Caki2 (cell line): ENCODE measurements at regions not wholly inside any gene's neighbourhood (a gene's known extent, or its start where the extent isn't known, plus 50 kb on each side); places are given as distances from the start of the nearest gene placed in this dataset.
A peak's percentile ranks its signal among the peaks of the same experiment; 100 is the strongest.

Source experiments
- DNase-seq: peaks from one replicate; pipeline ENCODE4 v3.0.0-alpha.2; 2015; ENCODE audit warnings: low read depth
- in situ Hi-C: cut with HindIII; loops from 2 replicates; pipeline ENCODE4 v1.10.0; 2016; ENCODE audit warnings: low sequenced_read_pairs, low pct_unique_long_range_greater_than_20kb, mixed read lengths

GRCh38 chr2:215760091-215760490, 253.3 kb downstream of the MREG start:
- in situ Hi-C loops: no loop called here
- no peak for DNase-seq

- no peak for DNase-seq
- in situ Hi-C loops: no loop called here
These were observed 254.7 kb downstream of the MREG start for GRCh38 chr2:215758691-215759090.

DNA sequence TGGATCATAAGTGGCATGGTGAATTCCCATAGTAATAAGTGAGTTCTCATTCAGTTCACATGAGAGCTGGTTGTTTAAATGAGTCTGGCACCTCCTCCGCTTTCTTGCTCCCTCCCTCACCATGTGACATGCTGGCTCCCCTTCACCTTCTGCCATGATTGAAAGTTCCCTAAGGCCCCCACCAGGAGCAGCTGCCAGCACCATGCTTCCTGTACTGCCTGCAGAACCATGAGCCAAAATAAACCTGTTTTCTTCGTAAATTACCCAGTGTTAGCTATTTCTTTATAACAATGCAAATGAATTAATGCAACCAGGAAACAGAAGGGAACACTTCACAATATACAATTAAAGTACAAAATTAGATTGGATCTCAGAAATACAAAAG, 257.0 kb downstream of the MREG start:
- DNase-seq: no peak
- in situ Hi-C loops: no loop called here

GRCh38 chr2:215755641-215756345, 257.6 kb downstream of the MREG start:
- DNase-seq: no peak
- in situ Hi-C loops: no loop called here

GRCh38 chr2:215754546-215754945, 258.8 kb downstream of the MREG start:
- no peak for DNase-seq
- in situ Hi-C loops: no loop called here

DNA sequence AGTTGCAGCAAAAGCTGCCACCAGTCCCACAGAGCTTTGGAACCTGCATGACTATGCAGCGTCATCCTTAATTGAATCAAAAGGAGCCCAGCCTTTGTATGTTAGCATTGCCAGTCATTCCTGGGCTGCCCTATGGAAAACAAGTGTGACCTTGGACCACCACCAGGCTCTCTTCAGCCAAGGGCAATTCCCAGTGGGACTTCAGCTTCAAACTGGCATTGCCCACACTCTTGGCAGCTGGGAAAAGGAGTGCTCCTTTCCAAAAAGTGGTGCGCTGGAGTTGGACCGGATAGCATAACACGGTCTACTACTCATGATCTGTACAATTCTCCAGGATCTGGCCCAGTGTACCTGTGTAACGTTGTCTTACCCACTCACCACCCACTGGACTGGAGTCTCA, 259.5 kb downstream of the MREG start:
- in situ Hi-C loops: no loop called here
- DNase-seq: no peak

GRCh38 chr2:215752991-215753390, 260.4 kb downstream of the MREG start:
- in situ Hi-C loops: no loop called here
- DNase-seq: no peak

DNA sequence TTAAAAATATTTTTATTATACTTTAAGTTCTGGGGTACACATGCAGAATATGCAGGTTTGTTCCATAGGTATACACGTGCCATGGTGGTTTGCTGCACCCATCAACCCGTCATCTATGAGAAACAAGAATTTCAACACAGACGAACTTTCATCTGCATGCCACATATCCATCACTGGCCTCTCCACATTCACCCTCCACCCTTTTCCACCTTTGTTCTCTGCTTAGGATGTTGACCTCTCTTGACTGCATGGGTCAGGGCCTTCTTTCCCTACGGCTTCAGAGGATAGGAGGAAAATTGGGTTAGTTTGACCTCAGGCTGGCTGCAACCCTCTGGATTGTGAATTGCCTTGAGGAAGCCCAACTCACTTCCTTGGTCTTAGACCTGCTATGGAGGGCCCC, 260.9 kb downstream of the MREG start:
- no peak for DNase-seq
- in situ Hi-C loops: no loop called here

GRCh38 chr2:215751911-215752272, 261.5 kb downstream of the MREG start:
- no peak for DNase-seq
- in situ Hi-C loops: no loop called here

DNA sequence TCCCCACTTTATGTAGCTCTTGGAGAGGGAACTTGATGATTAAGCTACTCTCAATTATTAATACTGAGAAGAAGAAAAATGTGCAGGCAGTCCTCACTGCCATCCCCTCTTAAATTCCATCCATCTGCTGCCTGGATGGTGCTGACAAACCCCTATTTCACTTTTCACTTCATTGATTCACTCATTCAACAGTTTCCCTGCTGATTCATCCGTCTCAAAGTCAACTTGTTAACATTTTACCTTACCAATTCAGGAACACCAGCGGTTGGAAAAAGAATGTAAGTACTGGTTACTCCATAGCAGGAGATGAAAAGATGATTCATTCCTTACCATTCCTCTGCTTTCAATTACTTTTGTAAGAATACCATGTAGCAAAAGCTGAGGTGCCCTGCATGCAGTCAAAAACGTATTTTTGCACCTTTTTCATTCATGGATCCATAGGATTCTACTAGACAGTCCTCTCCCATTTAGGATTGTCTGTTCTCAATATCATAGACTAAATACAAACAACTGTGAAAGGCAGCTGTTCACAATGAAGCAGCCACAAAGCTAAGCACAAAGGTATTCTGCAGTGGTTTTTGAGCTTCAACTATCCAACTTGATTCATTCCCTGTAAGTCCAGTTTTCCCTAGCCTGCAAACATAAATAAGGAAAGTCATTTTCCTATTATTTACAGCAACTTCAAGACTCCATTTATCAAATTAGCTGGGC, 262.0 kb downstream of the MREG start:
- DNase-seq: peak; percentile 73
- in situ Hi-C loops: no loop called here

- in situ Hi-C loops: no loop called here
- DNase-seq: no peak
These were observed 262.6 kb downstream of the MREG start for GRCh38 chr2:215750763-215751162.

- peak; percentile 35 for DNase-seq
These were observed 264.0 kb downstream of the MREG start for GRCh38 chr2:215749092-215749957.

GRCh38 chr2:215748446-215748845, 264.9 kb downstream of the MREG start:
- no peak for DNase-seq
- in situ Hi-C loops: no loop called here

More at GRCh38 chr2:215749092-215749957, 264.0 kb downstream of the MREG start:
- in situ Hi-C loops: no loop called here

GRCh38 chr2:215746887-215747615, 266.3 kb downstream of the MREG start:
- DNase-seq: no peak
- in situ Hi-C loops: no loop called here

- in situ Hi-C loops: no loop called here
- DNase-seq: no peak
These were observed 267.0 kb downstream of the MREG start for GRCh38 chr2:215746226-215746886.

DNA sequence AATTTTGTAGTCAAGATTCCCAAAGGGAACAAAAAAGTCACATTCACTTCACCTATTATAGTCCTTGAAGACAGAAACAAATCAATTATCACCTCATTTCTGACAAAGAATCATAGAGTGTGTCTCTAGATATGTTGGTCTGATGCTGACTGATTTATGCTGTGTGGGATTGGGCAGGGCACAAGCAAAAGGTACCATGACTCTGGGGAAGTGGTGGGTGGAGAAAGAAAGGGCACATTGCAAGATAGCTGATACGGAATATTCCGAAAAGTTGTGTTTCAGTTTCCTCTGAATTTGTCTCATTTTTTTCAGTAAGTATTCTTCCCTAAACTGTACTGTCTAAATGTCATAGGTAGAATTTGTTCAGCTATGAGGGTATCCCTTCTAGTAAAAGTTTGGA, 268.0 kb downstream of the MREG start:
- in situ Hi-C loops: no loop called here
- no peak for DNase-seq

DNA sequence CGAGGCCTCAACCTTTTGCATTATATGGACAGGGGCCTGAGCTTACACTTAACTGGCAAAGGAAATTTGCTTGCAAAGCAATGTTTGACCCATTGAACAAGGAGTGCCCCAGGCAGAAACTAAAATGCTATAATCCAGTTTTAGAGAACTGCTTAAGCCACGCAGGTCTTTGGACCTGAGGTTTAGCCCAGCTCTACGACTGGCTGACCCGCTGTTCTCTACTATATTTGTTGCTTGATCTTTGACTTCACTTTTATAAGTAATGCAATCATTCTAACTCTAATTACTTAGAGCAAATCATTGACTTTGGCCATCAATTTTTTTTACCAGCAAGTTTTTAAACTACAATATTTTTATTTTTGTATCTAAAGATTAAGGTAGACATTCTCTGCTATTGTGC, 268.8 kb downstream of the MREG start:
- DNase-seq: no peak
- in situ Hi-C loops: no loop called here

- in situ Hi-C loops: no loop called here
- no peak for DNase-seq
These were observed 270.3 kb downstream of the MREG start for GRCh38 chr2:215743066-215743465.
